ENCODE measurements at regions not wholly inside any gene's neighbourhood (a gene's known extent, or its start where the extent isn't known, plus 50 kb on each side); places are given as distances from the start of the nearest gene placed in this dataset.

GRCh38 chr3:168964736-168965135 is 698.8 kb downstream of the MECOM start:
- no peak for TF ChIP-seq CTCF (IDR thresholded peaks at IDR 0.05; ENCODE audit: low read length)
- no peak for TF ChIP-seq EZH2 (IDR thresholded peaks at IDR 0.05; ENCODE audit: borderline replicate concordance, low read length)
